ENCODE measurements at regions not wholly inside any gene's neighbourhood (a gene's known extent, or its start where the extent isn't known, plus 50 kb on each side); places are given as distances from the start of the nearest gene placed in this dataset.

GRCh38 chr5:103918668-103919367 lies 356.2 kb upstream of the NUDT12 start:
- DNase-seq (ENCODE audit: low spot score): no peak

GRCh38 chr5:103915081-103915480 lies 352.5 kb upstream of the NUDT12 start:
- DNase-seq (ENCODE audit: low spot score): no peak

GRCh38 chr5:103910786-103911185 lies 348.2 kb upstream of the NUDT12 start:
- DNase-seq (ENCODE audit: low spot score): no peak

DNA sequence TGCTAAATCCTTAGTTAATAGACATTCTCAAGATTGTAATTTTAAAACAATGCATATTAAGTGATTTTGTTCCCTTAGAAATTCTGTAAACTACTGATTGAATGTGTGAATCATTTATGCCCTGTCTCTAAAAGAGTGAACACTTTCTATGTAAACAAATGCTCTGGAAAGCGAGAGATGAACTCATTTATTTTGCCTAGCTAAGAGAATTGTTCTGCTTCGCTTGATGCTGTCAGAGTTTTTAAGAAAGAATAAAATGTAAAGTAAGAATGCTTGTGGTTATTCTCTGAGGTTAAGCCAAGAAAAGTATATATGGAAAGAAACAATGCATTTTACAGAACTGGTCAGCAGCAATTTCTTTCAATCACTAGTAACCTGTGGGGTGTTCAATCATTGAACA lies 347.4 kb upstream of the NUDT12 start:
- DNase-seq (ENCODE audit: low spot score): no peak

- no peak for DNase-seq (ENCODE audit: low spot score)
Measured at GRCh38 chr5:103909391-103909790, 346.8 kb upstream of the NUDT12 start.

- DNase-seq (ENCODE audit: low spot score): no peak
Measured at GRCh38 chr5:103908336-103909080, 345.9 kb upstream of the NUDT12 start.

GRCh38 chr5:103907001-103907400 lies 344.4 kb upstream of the NUDT12 start:
- no peak for DNase-seq (ENCODE audit: low spot score)

- DNase-seq (ENCODE audit: low spot score): no peak
Measured at GRCh38 chr5:103904651-103905050, 342.1 kb upstream of the NUDT12 start.

GRCh38 chr5:103902893-103903292 lies 340.3 kb upstream of the NUDT12 start:
- no peak for DNase-seq (ENCODE audit: low spot score)

DNA sequence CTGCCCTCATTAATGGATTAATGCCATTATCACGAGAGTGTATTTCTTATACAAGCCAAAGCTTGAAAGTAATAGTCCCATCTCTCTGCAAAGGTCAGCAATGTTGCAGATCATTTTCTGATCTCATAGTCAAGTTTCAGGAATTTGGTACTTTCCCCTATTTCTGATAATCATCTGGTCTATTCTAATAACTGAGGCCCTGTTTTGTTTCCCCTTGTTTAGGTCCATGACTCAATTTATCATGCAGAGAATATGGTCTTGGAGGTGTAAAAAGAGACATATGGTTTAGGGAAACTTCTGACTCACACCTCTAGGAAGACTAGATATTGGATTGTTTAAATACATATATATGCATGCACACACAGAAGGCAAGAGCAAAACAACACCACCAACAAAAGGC lies 339.3 kb upstream of the NUDT12 start:
- DNase-seq (ENCODE audit: low spot score): no peak

GRCh38 chr5:103896593-103896992 lies 334.0 kb upstream of the NUDT12 start:
- no peak for DNase-seq (ENCODE audit: low spot score)

- no peak for DNase-seq (ENCODE audit: low spot score)
Measured at GRCh38 chr5:103895738-103896137, 333.1 kb upstream of the NUDT12 start.

- peak; percentile 43 for DNase-seq (ENCODE audit: low spot score)
Measured at GRCh38 chr5:103894882-103895281, 332.3 kb upstream of the NUDT12 start.

DNA sequence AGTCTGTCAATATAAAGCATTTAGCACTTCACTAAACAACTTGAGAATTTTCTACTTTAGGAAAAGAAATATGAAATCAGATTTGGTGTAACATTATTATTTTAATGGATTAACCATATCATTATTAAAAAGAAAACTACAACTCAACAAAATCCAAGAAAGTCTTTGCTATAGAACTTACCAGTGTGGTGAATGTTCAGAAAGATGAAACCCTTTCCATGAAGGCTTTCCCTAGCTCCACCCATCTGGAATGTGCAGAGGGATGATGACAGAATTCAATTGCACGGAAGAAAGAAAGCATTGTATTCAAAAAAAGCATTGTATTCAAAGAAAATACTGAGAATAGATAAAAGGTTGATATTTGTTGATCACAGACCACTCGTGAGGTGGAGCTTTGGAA lies 328.6 kb upstream of the NUDT12 start:
- DNase-seq (ENCODE audit: low spot score): no peak

- no peak for DNase-seq (ENCODE audit: low spot score)
Measured at GRCh38 chr5:103890313-103890712, 327.7 kb upstream of the NUDT12 start.

DNA sequence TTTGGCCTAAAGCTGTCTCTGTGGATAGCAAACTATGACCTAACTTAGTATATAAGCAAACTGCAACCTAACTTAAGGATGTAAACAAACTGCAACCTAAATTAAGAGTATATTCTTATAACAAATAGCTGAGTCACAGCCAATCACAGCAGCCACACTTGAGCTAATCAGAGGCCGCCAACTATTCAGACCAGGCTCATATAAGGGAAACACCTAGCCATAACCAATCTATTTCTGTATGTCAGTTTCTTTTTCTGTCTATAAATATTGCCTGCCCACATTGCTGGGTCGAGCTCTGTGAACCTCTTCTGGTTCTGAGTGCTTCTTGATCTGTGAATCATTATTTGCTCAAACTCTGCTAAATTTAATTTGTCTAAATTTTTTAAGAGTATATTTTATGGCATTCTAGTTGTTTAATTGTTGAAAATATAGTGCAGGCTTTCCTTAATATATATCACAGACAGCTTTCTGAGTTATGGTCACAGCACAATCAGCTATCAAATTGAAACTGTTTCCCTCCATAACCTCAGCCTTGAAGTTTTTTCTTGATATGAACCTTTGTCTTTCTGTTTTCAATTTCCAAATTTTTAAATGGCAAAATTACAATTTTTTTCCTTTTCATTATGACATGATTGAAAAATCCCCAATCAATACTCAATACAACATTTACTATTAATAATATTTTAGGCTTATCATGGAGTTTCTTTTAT lies 327.1 kb upstream of the NUDT12 start:
- DNase-seq (ENCODE audit: low spot score): no peak

DNA sequence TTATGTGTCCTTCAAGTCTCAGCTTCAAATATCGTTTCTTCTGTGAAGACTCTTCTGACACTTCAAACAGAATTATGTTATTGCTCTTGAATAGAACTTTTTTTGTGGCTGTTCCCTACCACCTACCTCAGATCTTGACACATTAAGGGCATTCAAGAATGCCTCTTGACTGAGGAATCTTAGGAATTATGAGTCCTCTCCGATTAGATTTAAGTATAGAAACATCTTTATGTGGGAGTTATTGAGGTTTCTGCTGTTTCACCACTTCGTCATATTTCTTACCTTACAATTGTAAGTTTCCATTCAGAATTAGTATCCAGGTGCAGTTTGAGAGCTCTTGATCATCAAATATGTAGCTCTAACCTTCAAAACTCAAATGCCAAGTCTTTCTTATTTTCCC lies 324.2 kb upstream of the NUDT12 start:
- no peak for DNase-seq (ENCODE audit: low spot score)

DNA sequence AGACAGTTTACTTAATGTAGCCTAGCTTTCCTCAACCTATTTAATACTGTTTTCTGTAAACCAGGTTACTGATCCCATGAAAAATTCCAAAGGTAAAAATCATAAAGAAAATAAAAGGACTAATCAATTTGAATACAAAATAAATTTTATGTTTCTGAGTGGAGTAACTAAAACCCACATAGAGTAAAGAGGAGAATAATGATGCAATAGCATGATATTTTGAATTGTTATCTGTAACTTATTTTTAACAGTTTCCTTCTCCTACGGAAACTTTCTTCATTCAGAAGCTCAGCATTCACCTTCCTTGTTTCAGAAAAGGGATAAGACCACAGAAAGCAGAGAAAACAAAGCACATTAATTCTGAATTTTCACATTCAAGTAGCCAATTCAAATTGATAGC lies 320.6 kb upstream of the NUDT12 start:
- no peak for DNase-seq (ENCODE audit: low spot score)

GRCh38 chr5:103881560-103881959 lies 319.0 kb upstream of the NUDT12 start:
- no peak for DNase-seq (ENCODE audit: low spot score)

- DNase-seq (ENCODE audit: low spot score): no peak
Measured at GRCh38 chr5:103867857-103868598, 305.4 kb upstream of the NUDT12 start.

- DNase-seq (ENCODE audit: low spot score): no peak
Measured at GRCh38 chr5:103866169-103866568, 303.6 kb upstream of the NUDT12 start.

DNA sequence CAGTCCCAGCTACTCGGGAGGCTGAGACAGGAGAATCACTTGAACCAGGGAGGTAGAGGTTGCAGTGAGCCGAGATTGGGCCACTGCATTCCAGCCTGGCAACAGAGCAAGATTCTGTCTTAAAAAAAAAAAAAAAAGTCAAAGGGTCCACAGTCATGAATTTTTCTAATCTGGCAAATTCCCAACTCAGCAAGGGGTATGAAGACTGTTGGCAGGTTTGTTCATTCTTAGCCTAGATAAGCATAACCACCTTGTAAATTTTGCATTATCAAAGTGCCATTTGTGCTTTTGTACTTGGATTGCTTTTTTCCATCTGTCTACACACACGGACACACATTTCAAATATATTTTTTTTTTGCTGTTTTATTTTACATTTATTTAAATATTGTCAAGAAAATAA lies 299.8 kb upstream of the NUDT12 start:
- DNase-seq (ENCODE audit: low spot score): no peak
